GM10266 (cell line): ENCODE measurements at regions not wholly inside any gene's neighbourhood (a gene's known extent, or its start where the extent isn't known, plus 50 kb on each side); places are given as distances from the start of the nearest gene placed in this dataset.

Experiments used
- DNase-seq: peaks from one replicate; pipeline ENCODE4 v3.0.0; 2012; ENCODE audit errors: extremely low spot score
- CTCF ChIP-seq: IDR thresholded peaks from 2 replicates; pipeline ENCODE4 v1.5.1; 2012; ENCODE audit warnings: mild to moderate bottlenecking, low read depth; ENCODE audit not compliant: control insufficient read depth, insufficient read depth; ENCODE audit errors: missing control alignments

DNA sequence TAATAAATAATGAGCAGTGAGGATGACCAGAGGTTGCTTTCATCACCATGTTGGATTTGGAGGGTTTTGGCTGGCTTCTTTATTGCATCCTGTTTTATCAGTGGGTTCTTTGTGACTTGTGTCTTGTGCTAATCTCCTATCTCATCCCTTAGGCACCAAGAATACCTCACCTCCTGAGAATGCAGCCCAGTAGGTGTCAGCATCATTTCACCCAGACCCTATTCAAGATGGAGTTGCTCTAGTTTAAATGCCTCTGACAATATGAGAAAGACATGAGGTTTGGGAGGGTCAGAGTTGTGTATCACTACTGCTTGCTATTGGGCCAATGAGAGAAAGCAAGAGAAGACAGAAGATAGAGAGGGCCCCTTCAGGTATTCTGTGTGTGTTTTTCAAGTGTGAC is 592.2 kb downstream of the ETNK1 start:
- no peak for TF ChIP-seq CTCF
- DNase-seq: no peak

DNA sequence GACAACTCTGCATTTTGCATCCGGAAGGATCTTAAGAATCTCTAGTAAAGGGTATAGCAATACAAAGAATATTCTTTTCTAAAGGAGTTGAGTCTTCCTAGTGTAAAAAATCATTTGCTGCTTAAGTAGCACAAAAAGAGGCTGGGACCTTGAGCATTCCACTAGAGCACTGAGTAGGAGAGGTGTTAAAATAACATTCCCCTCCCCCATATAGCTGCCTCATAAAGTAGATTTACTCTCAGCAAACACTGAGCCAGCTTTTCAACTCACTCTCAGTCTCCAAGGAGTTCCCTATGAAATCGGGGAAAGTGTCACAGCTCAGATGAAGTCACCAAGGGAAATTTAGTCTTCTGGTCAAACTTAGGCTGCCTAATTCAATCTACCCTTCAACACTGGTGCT is 592.7 kb downstream of the ETNK1 start:
- TF ChIP-seq CTCF: no peak
- DNase-seq: no peak

- DNase-seq: no peak
- TF ChIP-seq CTCF: no peak
Measured at GRCh38 chr12:23221066-23221465, 596.1 kb downstream of the ETNK1 start.

- no peak for DNase-seq
- TF ChIP-seq CTCF: no peak
Measured at GRCh38 chr12:23221926-23222325, 597.0 kb downstream of the ETNK1 start.

- no peak for TF ChIP-seq CTCF
- DNase-seq: no peak
Measured at GRCh38 chr12:23222801-23223200, 597.8 kb downstream of the ETNK1 start.

DNA sequence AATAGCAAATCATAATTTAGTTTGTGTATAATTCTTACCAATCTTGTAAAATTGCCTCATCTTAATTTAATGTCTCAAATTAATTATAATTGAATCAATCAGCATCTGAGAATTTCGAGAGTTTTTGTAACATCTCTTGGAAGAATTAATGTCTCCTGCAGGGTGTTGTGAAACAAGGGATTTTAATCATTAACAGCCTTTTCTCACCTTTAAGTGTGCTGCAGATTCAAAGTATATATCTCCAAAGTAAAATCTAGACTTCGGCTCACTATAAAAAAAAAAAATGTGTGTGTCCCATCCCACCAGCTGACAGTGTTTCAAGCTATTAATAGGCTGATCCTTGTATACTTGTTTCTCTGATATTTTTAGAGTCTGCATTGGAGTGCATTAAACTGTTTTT is 603.1 kb downstream of the ETNK1 start:
- no peak for DNase-seq
- TF ChIP-seq CTCF: no peak

- TF ChIP-seq CTCF: no peak
- no peak for DNase-seq
Measured at GRCh38 chr12:23230899-23231298, 605.9 kb downstream of the ETNK1 start.
